K562 (cell line): ENCODE measurements at regions not wholly inside any gene's neighbourhood (a gene's known extent, or its start where the extent isn't known, plus 50 kb on each side); places are given as distances from the start of the nearest gene placed in this dataset.

ENCODE experiments used
- ATAC-seq: fragments of 200-7000 bp; cut with Tn5 transposase; 3 replicates; pipeline ENCODE4 v1.9.1; 2020; ENCODE audit warnings: moderate library complexity
- BruUV-seq: library from RNA; stranded (reverse); fragments of 400-500 nt; replicated peaks from 2 replicates; lab custom pipeline; 2021; lab: Mats Ljungman, UMichigan
- CTCF ChIA-PET: fragments of 300-600 bp; formaldehyde crosslinking; extraction: SDS; loops from one replicate; lab custom pipeline; 2021; ENCODE audit warnings: low intra/inter-chr PET ratio; lab: Yijun Ruan, JAX
- POLR2A ChIA-PET: fragments of 300-600, 350-650 bp; sonication (Branson Sonifier 250); formaldehyde crosslinking; extraction: SDS; loops from one replicate; lab custom pipeline; 2021; ENCODE audit warnings: antibody characterized with exemption, inconsistent platforms; lab: Yijun Ruan, JAX
- DNase-seq, 4 experiments: peaks; one replicate each; pipeline versions ENCODE4 v3.0.0 to v3.0.0-alpha.2; 2011 to 2018; ENCODE audit warnings: low spot score in 3 of 4, mixed read lengths in 3 of 4; ENCODE audit errors: extremely low read depth in 1 of 4
- FAIRE-seq: peaks from 2 replicates; lab custom pipeline; 2011; peaks lifted over from hg19 to GRCh38; lab: Jason Lieb, UNC
- H2AFZ ChIP-seq: 2 replicates; pipeline ENCODE4 v1.6.0; 2011; ENCODE audit warnings: low read depth, low read length, control low read depth, inconsistent platforms
- H3K27ac ChIP-seq: fragments of 200-600 bp; 3 replicates; pipeline ENCODE4 v1.8.0; 2011; ENCODE audit warnings: low read depth, mild to moderate bottlenecking, control low read depth, inconsistent platforms, low read length, moderate library complexity, mixed read lengths; ENCODE audit errors: extremely low read depth
- H3K27me3 ChIP-seq, 2 experiments: fragments of 300-600 bp in 1 of 2; 2 replicates in 1 of 2; 3 replicates in 1 of 2; pipeline versions ENCODE4 v1.6.0 to v1.8.0; 2011; ENCODE audit warnings: inconsistent platforms in 2 of 2, low read length in 2 of 2, mild to moderate bottlenecking in 1 of 2, mixed read lengths in 1 of 2, moderate library complexity in 1 of 2; ENCODE audit not compliant: control insufficient read depth in 2 of 2, insufficient read depth in 2 of 2
- H3K36me3 ChIP-seq: fragments of 300-600 bp; 3 replicates; pipeline ENCODE4 v1.8.0; 2011; ENCODE audit warnings: mild to moderate bottlenecking, low read length, inconsistent platforms; ENCODE audit not compliant: control insufficient read depth, insufficient read depth
- H3K4me1 ChIP-seq, 2 experiments: fragments of 200-600 bp in 1 of 2; replicated peaks in 1 of 2; 2 replicates in 1 of 2; 3 replicates in 1 of 2; pipeline versions ENCODE4 v1.5.1 to v1.8.0; 2011; ENCODE audit warnings: inconsistent platforms in 2 of 2, low read length in 2 of 2, mild to moderate bottlenecking in 1 of 2, mixed read lengths in 1 of 2, moderate library complexity in 1 of 2; ENCODE audit not compliant: control insufficient read depth in 2 of 2, insufficient read depth in 2 of 2
- H3K4me2 ChIP-seq: 2 replicates; pipeline ENCODE4 v1.6.1; 2011; ENCODE audit warnings: low read length, control low read depth, inconsistent platforms, mixed read lengths; ENCODE audit not compliant: insufficient read depth
- H3K4me3 ChIP-seq: fragments of 200-600 bp; sonication (generic), shearing (Covaris generic); 2 replicates; pipeline ENCODE4 v1.5.1; 2016; ENCODE audit warnings: control low read depth, inconsistent platforms
- H3K79me2 ChIP-seq: fragments of 200-600 bp; 3 replicates; pipeline ENCODE4 v1.8.0; 2011; ENCODE audit warnings: low read length, inconsistent platforms; ENCODE audit not compliant: control insufficient read depth, insufficient read depth
- H3K9ac ChIP-seq, 2 experiments: 2 replicates each; pipeline versions ENCODE4 v1.6.0 to v1.6.1; 2011; ENCODE audit warnings: low read depth in 2 of 2, low read length in 2 of 2, control low read depth in 1 of 2, inconsistent platforms in 1 of 2, mild to moderate bottlenecking in 1 of 2, mixed read lengths in 1 of 2; ENCODE audit not compliant: insufficient read depth in 1 of 2
- H3K9me1 ChIP-seq: one replicate; pipeline ENCODE4 v1.6.0; 2011; ENCODE audit warnings: inconsistent platforms, mild to moderate bottlenecking, low read length, moderate library complexity; ENCODE audit not compliant: control insufficient read depth, insufficient read depth
- H3K9me3 ChIP-seq: replicated peaks from 2 replicates; pipeline ENCODE4 v1.5.1; 2011; ENCODE audit warnings: low read depth, low read length, inconsistent platforms; ENCODE audit not compliant: control insufficient read depth, insufficient read depth
- H4K20me1 ChIP-seq: replicated peaks from 2 replicates; pipeline ENCODE4 v1.6.1; 2011; ENCODE audit warnings: low read length, inconsistent platforms, mixed read lengths; ENCODE audit not compliant: control insufficient read depth, insufficient read depth
- DPF2 ChIP-seq: fragments of 450-650 bp; IDR thresholded peaks from 2 replicates; pipeline ENCODE4 v1.6.1; 2016
- ELK3 ChIP-seq: fragments of 450-650 bp; formaldehyde crosslinking; IDR thresholded peaks from 2 replicates; pipeline ENCODE4 v1.4.0; 2020; ENCODE audit warnings: mild to moderate bottlenecking
- MAFG ChIP-seq: fragments of 450-650 bp; conservative IDR thresholded peaks from 2 replicates; pipeline ENCODE4 v1.6.1; 2016; ENCODE audit warnings: missing genetic modification characterization, missing compliant biosample characterization
- PHB ChIP-seq: fragments of 250-450 bp; sonication (Bioruptor Pico); IDR thresholded peaks from 2 replicates; pipeline ENCODE4 v1.5.0; 2021
- XRCC5 ChIP-seq: fragments of 200-400 bp; formaldehyde crosslinking; IDR thresholded peaks from 2 replicates; pipeline ENCODE4 v1.6.1; 2017; ENCODE audit warnings: low read depth, mild to moderate bottlenecking, low read length
- ZNF408 ChIP-seq: fragments of 250-450 bp; sonication (Bioruptor Pico); IDR thresholded peaks from 2 replicates; pipeline ENCODE4 v1.4.0; 2020; ENCODE audit warnings: low read depth, mild to moderate bottlenecking, moderate library complexity
- ZZZ3 ChIP-seq: fragments of 450-650 bp; IDR thresholded peaks from 2 replicates; pipeline ENCODE4 v1.6.1; 2016; ENCODE audit warnings: antibody characterized with exemption, mild to moderate bottlenecking, moderate library complexity
- WGBS: fragments of 100-300 bp; shearing (Covaris generic); methylation state at CpG from one replicate; pipeline ENCODE4 v1.1.6; 2016; ENCODE audit warnings: low coverage, mixed read lengths; ENCODE audit not compliant: insufficient coverage; ENCODE audit errors: missing lambda C conversion rate; 5-methylcytosine and 5-hydroxymethylcytosine counted together
- in situ Hi-C: fragments of 300-500 bp; cut with MboI; formaldehyde crosslinking; loops from 4 replicates; pipeline ENCODE4 v1.15.0; 2018; ENCODE audit warnings: inconsistent platforms, mixed read lengths
- intact Hi-C: fragments of 100-400 bp; cut with micrococcal nuclease; formaldehyde crosslinking; loops from 2 replicates; pipeline ENCODE4 v1.14.2; 2022
- TF ChIP-seq, protein P1 (sequence below), 3 experiments: IDR thresholded peaks in 2 of 3; conservative IDR thresholded peaks in 1 of 3; 2 replicates each; pipeline ENCODE4 v1.5.1; 2011 to 2012; ENCODE audit warnings: low read length in 3 of 3, mild to moderate bottlenecking in 3 of 3, control low read depth in 2 of 3, improper control_type of control experiment in 1 of 3, inconsistent platforms in 1 of 3, low read depth in 1 of 3, mixed read lengths in 1 of 3, moderate library complexity in 1 of 3; ENCODE audit not compliant: insufficient read depth in 2 of 3
- TF ChIP-seq, protein P2 (sequence below): fragments of 250-450 bp; sonication (Bioruptor Pico); IDR thresholded peaks from 2 replicates; pipeline ENCODE4 v1.8.0; 2021; ENCODE audit warnings: moderate library complexity, mild to moderate bottlenecking, inconsistent platforms

DNA sequence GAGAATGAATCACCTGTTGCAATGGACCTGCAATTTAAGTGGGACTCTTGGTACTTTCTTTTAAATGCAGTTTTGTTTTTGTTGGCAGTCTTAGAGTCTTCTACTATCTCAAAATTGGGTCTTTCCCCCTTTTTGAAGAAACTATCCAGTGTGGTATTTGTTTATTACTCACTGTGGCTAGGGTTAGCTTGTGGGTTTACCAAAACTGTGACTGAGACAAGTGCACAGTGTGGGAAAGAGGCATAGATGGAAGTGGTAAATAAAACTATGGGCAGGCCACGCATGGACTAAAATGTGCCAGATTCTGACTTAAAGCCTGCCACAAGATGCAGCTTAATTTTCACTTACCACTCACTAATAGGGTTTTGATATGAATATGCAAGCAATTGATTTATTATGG is 1441.7 kb downstream of the PLA2G4A start:
- H2AFZ ChIP-seq: no peak overlapping the region
- TF ChIP-seq, protein P1, sequence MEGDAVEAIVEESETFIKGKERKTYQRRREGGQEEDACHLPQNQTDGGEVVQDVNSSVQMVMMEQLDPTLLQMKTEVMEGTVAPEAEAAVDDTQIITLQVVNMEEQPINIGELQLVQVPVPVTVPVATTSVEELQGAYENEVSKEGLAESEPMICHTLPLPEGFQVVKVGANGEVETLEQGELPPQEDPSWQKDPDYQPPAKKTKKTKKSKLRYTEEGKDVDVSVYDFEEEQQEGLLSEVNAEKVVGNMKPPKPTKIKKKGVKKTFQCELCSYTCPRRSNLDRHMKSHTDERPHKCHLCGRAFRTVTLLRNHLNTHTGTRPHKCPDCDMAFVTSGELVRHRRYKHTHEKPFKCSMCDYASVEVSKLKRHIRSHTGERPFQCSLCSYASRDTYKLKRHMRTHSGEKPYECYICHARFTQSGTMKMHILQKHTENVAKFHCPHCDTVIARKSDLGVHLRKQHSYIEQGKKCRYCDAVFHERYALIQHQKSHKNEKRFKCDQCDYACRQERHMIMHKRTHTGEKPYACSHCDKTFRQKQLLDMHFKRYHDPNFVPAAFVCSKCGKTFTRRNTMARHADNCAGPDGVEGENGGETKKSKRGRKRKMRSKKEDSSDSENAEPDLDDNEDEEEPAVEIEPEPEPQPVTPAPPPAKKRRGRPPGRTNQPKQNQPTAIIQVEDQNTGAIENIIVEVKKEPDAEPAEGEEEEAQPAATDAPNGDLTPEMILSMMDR (IDR thresholded peaks at IDR 0.05 in 2 of 3, conservative IDR thresholded peaks at IDR 0.05 in 1 of 3; ENCODE audit: insufficient read depth in 2 of 3, low read depth in 1 of 3, low read length in 3 of 3): no peak
- TF ChIP-seq, protein P2, sequence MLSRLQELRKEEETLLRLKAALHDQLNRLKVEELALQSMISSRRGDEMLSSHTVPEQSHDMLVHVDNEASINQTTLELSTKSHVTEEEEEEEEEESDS (CRISPR knock-in tag): no peak
- TF ChIP-seq DPF2: no peak
- TF ChIP-seq XRCC5: no peak
- TF ChIP-seq PHB (CRISPR knock-in tag): no peak
- no peak for TF ChIP-seq ZNF408 (CRISPR knock-in tag)
- TF ChIP-seq ZZZ3: no peak
- TF ChIP-seq MAFG (tag): no peak
- no peak for TF ChIP-seq ELK3 (CRISPR knock-in tag)
- TF ChIP-seq, all 486 proteins: peak for 0
- Histone ChIP-seq H3K79me2 (no peaks in the 10 kb centered on the region), H3K36me3 (no peaks in the 10 kb centered on the region), H3K4me2 (no peak overlapping the region), H3K27me3 (no peaks in the 10 kb centered on the region), H3K9me1 (no peaks in the 10 kb centered on the region), H3K27ac (no peak overlapping the region), H3K9ac (no peak overlapping the region), H4K20me1 (no peaks in the 10 kb centered on the region), H3K9me3 (peaks cover 3% of the 10 kb centered on the region), H3K4me3 (no peak overlapping the region), H3K4me1 (no peaks in the 10 kb centered on the region)
- intact Hi-C loops (no loop called here), in situ Hi-C loops (no loop called here)
- ChIA-PET POLR2A (no interaction called here), CTCF (no interaction called here)
- BruUV-seq: no TSS peak
- DNase-seq (no peak), FAIRE-seq (no peak), ATAC-seq (no peak)
- WGBS: 6% methylated on average over 1 of the region's 1 CpG
